CD14-positive monocyte (primary cell): ENCODE measurements at regions not wholly inside any gene's neighbourhood (a gene's known extent, or its start where the extent isn't known, plus 50 kb on each side); places are given as distances from the start of the nearest gene placed in this dataset.

ENCODE experiments used
- DNase-seq, 3 donors: peaks; one replicate each; pipeline ENCODE4 v3.0.0-alpha.2; 2011 to 2022
- H2AFZ ChIP-seq: 2 replicates; pipeline ENCODE4 v1.6.0; 2012; ENCODE audit warnings: mild to moderate bottlenecking, low read depth, low read length, inconsistent platforms; ENCODE audit not compliant: insufficient read depth, poor library complexity, severe bottlenecking
- H3K27ac ChIP-seq, 2 donors: 1 replicate in 1 of 2; 2 replicates in 1 of 2; pipeline ENCODE4 v1.5.1; 2012 to 2013; ENCODE audit warnings: low read length in 2 of 2, control low read depth in 1 of 2, inconsistent platforms in 1 of 2, low read depth in 1 of 2, mild to moderate bottlenecking in 1 of 2
- H3K27me3 ChIP-seq, 2 donors: one replicate each; pipeline versions ENCODE4 v1.6.0 to v1.6.1; 2011 to 2013; ENCODE audit warnings: low read length in 2 of 2; ENCODE audit not compliant: control insufficient read depth in 2 of 2, insufficient read depth in 2 of 2
- H3K36me3 ChIP-seq, 2 donors: replicated peaks in 1 of 2; 1 replicate in 1 of 2; 2 replicates in 1 of 2; pipeline versions ENCODE4 v1.5.1 to v1.6.1; 2012 to 2013; ENCODE audit warnings: low read length in 2 of 2, control low read depth in 1 of 2, inconsistent platforms in 1 of 2, mild to moderate bottlenecking in 1 of 2; ENCODE audit not compliant: insufficient read depth in 2 of 2, control insufficient read depth in 1 of 2
- H3K4me1 ChIP-seq, 2 donors: 1 replicate in 1 of 2; 2 replicates in 1 of 2; pipeline versions ENCODE4 v1.5.1 to v1.6.1; 2012 to 2013; ENCODE audit warnings: low read length in 2 of 2, control low read depth in 1 of 2, inconsistent platforms in 1 of 2, mild to moderate bottlenecking in 1 of 2, moderate library complexity in 1 of 2; ENCODE audit not compliant: insufficient read depth in 2 of 2, control insufficient read depth in 1 of 2
- H3K4me2 ChIP-seq: replicated peaks from 2 replicates; pipeline ENCODE3; 2012; ENCODE audit warnings: low read length, moderate library complexity, mild to moderate bottlenecking; ENCODE audit not compliant: poor library complexity, severe bottlenecking; ENCODE audit errors: extremely low read depth
- H3K4me3 ChIP-seq, 3 experiments: fragments of 200-600 bp in 1 of 3; sonication (generic) in 1 of 3; replicated peaks in 1 of 3; 1 replicate in 2 of 3; 2 replicates in 1 of 3; pipeline ENCODE4 v1.5.1; 2011 to 2013; ENCODE audit warnings: low read length in 3 of 3, mild to moderate bottlenecking in 3 of 3, control low read depth in 2 of 3, low read depth in 2 of 3, inconsistent platforms in 1 of 3, moderate library complexity in 1 of 3
- H3K79me2 ChIP-seq: 2 replicates; pipeline ENCODE4 v1.6.0; 2012; ENCODE audit warnings: mild to moderate bottlenecking, control low read depth, inconsistent platforms, low read length, moderate library complexity; ENCODE audit not compliant: insufficient read depth
- H3K9ac ChIP-seq: 2 replicates; pipeline ENCODE4 v1.6.0; 2017; ENCODE audit warnings: low read length, mild to moderate bottlenecking; ENCODE audit not compliant: insufficient read depth, poor library complexity, severe bottlenecking
- H3K9me3 ChIP-seq, 2 donors: replicated peaks in 1 of 2; 1 replicate in 1 of 2; 2 replicates in 1 of 2; pipeline versions ENCODE4 v1.5.1 to v1.6.1; 2012 to 2013; ENCODE audit warnings: low read length in 2 of 2, control low read depth in 1 of 2; ENCODE audit not compliant: control insufficient read depth in 1 of 2, insufficient read depth in 1 of 2
- H4K20me1 ChIP-seq: 2 replicates; pipeline ENCODE4 v1.6.0; 2012; ENCODE audit warnings: mild to moderate bottlenecking, low read length, control low read depth, moderate library complexity; ENCODE audit not compliant: insufficient read depth
- H3K27ac Mint-ChIP-seq, 7 donors: one replicate each; pipeline ENCODE4 v1.8.0; 2020; ENCODE audit warnings: mild to moderate bottlenecking in 7 of 7, mixed read lengths in 7 of 7, moderate library complexity in 6 of 7, inconsistent platforms in 2 of 7
- H3K27me3 Mint-ChIP-seq, 3 donors: one replicate each; pipeline ENCODE4 v1.8.0; 2021 to 2022; ENCODE audit warnings: low read depth in 3 of 3, mild to moderate bottlenecking in 3 of 3, mixed read lengths in 3 of 3, moderate library complexity in 3 of 3, inconsistent platforms in 1 of 3
- H3K36me3 Mint-ChIP-seq, 2 donors: one replicate each; pipeline ENCODE4 v1.8.0; 2020; ENCODE audit warnings: mixed read lengths in 2 of 2, inconsistent platforms in 1 of 2, mild to moderate bottlenecking in 1 of 2
- H3K4me1 Mint-ChIP-seq: one replicate; pipeline ENCODE4 v1.8.0; 2020; ENCODE audit warnings: mild to moderate bottlenecking, mixed read lengths
- H3K4me3 Mint-ChIP-seq, 2 donors: one replicate each; pipeline ENCODE4 v1.8.0; 2020; ENCODE audit warnings: mild to moderate bottlenecking in 2 of 2, mixed read lengths in 2 of 2, moderate library complexity in 1 of 2
- H3K9me3 Mint-ChIP-seq, 7 donors: one replicate each; pipeline ENCODE4 v1.8.0; 2020 to 2022; ENCODE audit warnings: mixed read lengths in 7 of 7, mild to moderate bottlenecking in 6 of 7, moderate library complexity in 6 of 7, inconsistent platforms in 2 of 7
- WGBS: methylation state at CpG from one replicate; pipeline ENCODE4 v1.1.5; 2013; ENCODE audit warnings: missing lambda C conversion rate; ENCODE audit not compliant: insufficient coverage; 5-methylcytosine and 5-hydroxymethylcytosine counted together
- intact Hi-C, 2 donors: fragments of 100-400 bp; cut with micrococcal nuclease; formaldehyde crosslinking; loops; one replicate each; pipeline versions ENCODE4 v1.15.0 to v1.15.1; 2023
- TF ChIP-seq, protein P1 (sequence below): fragments of 200-600 bp; IDR thresholded peaks from one replicate; pipeline ENCODE4 v1.8.0; 2022; ENCODE audit warnings: antibody characterized with exemption, mild to moderate bottlenecking

DNA sequence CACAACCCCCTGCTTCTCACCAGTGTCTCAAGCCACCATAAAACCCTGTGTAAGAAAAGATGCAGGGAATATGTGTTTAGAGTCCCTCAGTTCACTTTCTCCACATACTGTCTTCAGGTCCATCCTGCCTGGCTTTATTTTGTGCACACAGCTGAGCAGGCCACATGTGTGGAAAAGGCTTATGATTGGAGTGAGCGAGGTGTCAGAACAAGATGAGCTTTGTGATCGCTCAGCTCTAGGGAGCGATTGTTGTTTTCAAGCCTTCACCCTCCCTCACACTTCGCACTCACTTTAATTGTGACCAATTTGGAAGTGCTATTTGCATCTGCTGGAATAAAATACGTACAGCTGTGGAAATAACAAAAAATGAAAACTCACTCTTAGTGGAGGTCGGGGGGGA, 931.1 kb upstream of the TENM4 start:
- Histone ChIP-seq H3K9ac (no peak overlapping the region), H3K4me1 (no peaks in the 10 kb centered on the region), H4K20me1 (no peaks in the 10 kb centered on the region), H3K27ac (no peak overlapping the region), H2AFZ (no peak overlapping the region), H3K9me3 (no peaks in the 10 kb centered on the region), H3K36me3 (no peaks in the 10 kb centered on the region), H3K27me3 (no peaks in the 10 kb centered on the region), H3K4me3 (no peak overlapping the region), H3K4me2 (no peak overlapping the region), H3K79me2 (no peaks in the 10 kb centered on the region)
- no peak overlapping the region for H3K4me3 Mint-ChIP-seq
- H3K9me3 Mint-ChIP-seq, result peaks cover 0 to 3% (median 2%) of the 10 kb centered on the region in 7 donors
- no CpG with 5 or more reads among the region's 6 CpGs for WGBS
- no peaks in the 10 kb centered on the region for H3K4me1 Mint-ChIP-seq
- intact Hi-C loops, result no loop called here
- TF ChIP-seq, protein P1, sequence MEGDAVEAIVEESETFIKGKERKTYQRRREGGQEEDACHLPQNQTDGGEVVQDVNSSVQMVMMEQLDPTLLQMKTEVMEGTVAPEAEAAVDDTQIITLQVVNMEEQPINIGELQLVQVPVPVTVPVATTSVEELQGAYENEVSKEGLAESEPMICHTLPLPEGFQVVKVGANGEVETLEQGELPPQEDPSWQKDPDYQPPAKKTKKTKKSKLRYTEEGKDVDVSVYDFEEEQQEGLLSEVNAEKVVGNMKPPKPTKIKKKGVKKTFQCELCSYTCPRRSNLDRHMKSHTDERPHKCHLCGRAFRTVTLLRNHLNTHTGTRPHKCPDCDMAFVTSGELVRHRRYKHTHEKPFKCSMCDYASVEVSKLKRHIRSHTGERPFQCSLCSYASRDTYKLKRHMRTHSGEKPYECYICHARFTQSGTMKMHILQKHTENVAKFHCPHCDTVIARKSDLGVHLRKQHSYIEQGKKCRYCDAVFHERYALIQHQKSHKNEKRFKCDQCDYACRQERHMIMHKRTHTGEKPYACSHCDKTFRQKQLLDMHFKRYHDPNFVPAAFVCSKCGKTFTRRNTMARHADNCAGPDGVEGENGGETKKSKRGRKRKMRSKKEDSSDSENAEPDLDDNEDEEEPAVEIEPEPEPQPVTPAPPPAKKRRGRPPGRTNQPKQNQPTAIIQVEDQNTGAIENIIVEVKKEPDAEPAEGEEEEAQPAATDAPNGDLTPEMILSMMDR, result no peak
- no peak for DNase-seq
- H3K27ac Mint-ChIP-seq, result no peak overlapping the region
- H3K36me3 Mint-ChIP-seq, result no peaks in the 10 kb centered on the region
- peaks cover 0 to 1% (median 0%) of the 10 kb centered on the region in 3 donors for H3K27me3 Mint-ChIP-seq

GRCh38 chr11:80365980-80366379, 925.1 kb upstream of the TENM4 start:
- TF ChIP-seq, protein P1, result no peak
- WGBS, result no CpG with 5 or more reads among the region's 1 CpG
- no peaks in the 10 kb centered on the region for H3K4me1 Mint-ChIP-seq

More at GRCh38 chr11:80365980-80366379, 925.1 kb upstream of the TENM4 start:
- Histone ChIP-seq H3K4me2 (no peak overlapping the region), H3K79me2 (no peaks in the 10 kb centered on the region), H2AFZ (no peak overlapping the region), H3K9ac (no peak overlapping the region), H3K4me1 (no peaks in the 10 kb centered on the region), H3K27ac (no peak overlapping the region), H3K27me3 (no peaks in the 10 kb centered on the region), H4K20me1 (no peaks in the 10 kb centered on the region), H3K4me3 (no peak overlapping the region), H3K9me3 (no peaks in the 10 kb centered on the region), H3K36me3 (no peaks in the 10 kb centered on the region)
- Mint-ChIP-seq H3K36me3 (no peaks in the 10 kb centered on the region), H3K27ac (no peak overlapping the region), H3K27me3 (peaks cover 0 to 2% (median 1%) of the 10 kb centered on the region in 3 donors), H3K4me3 (no peak overlapping the region), H3K9me3 (peaks cover 0 to 10% (median 2%) of the 10 kb centered on the region in 7 donors)
- intact Hi-C loops, result no loop called here
- DNase-seq, result no peak
